ENCODE measurements at regions not wholly inside any gene's neighbourhood (a gene's known extent, or its start where the extent isn't known, plus 50 kb on each side); places are given as distances from the start of the nearest gene placed in this dataset.

GRCh38 chr6:94570581-94570980 lies 1006.8 kb upstream of the MANEA start:
- DNase-seq (ENCODE audit: low spot score) = no peak
- no peak overlapping the region for H3K4me2 ChIP-seq (ENCODE audit: low read depth, low read length)
- intact Hi-C loops (cut with micrococcal nuclease; ENCODE audit: unreplicated experiment) = no loop called here
- ChIA-PET POLR2A (no interaction called here), CTCF (ENCODE audit: low intra/inter-chr PET ratio, low total read pairs) (no interaction called here)
- no peak overlapping the region for H2AFZ ChIP-seq (ENCODE audit: low read length)
- no peaks in the 10 kb centered on the region for H3K9me3 ChIP-seq (ENCODE audit: low read length)
- H3K27ac ChIP-seq (ENCODE audit: extremely low read length, insufficient read depth, low read length) = no peak overlapping the region
- H3K36me3 ChIP-seq (replicated peaks in 1 of 2; ENCODE audit: control insufficient read depth in 1 of 2, insufficient read depth in 2 of 2, low read length in 2 of 2) = no peaks in the 10 kb centered on the region
- BruUV-seq (replicated peaks) = no TSS peak
- no peaks in the 10 kb centered on the region for H4K20me1 ChIP-seq (ENCODE audit: insufficient read depth, low read length)
- in situ Hi-C loops (cut with HindIII; ENCODE audit: extremely low pct_ligation_motif_present, low pct_unique_long_range_greater_than_20kb) = no loop called here
- WGBS (ENCODE audit: low lambda C conversion rate) = 4% methylated on average over 5 of the region's 5 CpGs
- ATAC-seq = no peak
- no peaks in the 10 kb centered on the region for H3K79me2 ChIP-seq (ENCODE audit: insufficient read depth, low read length)
- no peak overlapping the region for H3K9ac ChIP-seq (ENCODE audit: insufficient read depth, low read depth, low read length)
- H3K27me3 ChIP-seq (ENCODE audit: control insufficient read depth in 1 of 2, insufficient read depth in 2 of 2, low read length in 2 of 2) = no peaks in the 10 kb centered on the region
- no peak for TF ChIP-seq ZNF441 (CRISPR knock-in tag; IDR thresholded peaks at IDR 0.05; ENCODE audit: borderline replicate concordance)
- no peak for TF ChIP-seq ZEB1 (IDR thresholded peaks at IDR 0.05; ENCODE audit: insufficient replicate concordance, low read depth)
- TF ChIP-seq SMAD9 (CRISPR knock-in tag; IDR thresholded peaks at IDR 0.05) = no peak
- TF ChIP-seq, protein P1, sequence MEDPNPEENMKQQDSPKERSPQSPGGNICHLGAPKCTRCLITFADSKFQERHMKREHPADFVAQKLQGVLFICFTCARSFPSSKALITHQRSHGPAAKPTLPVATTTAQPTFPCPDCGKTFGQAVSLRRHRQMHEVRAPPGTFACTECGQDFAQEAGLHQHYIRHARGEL (CRISPR knock-in tag; IDR thresholded peaks at IDR 0.05) = no peak
- TF ChIP-seq NFE2L1 (CRISPR knock-in tag; IDR thresholded peaks at IDR 0.05; ENCODE audit: borderline replicate concordance) = no peak
- no peak for TF ChIP-seq LRRFIP1 (CRISPR knock-in tag; conservative IDR thresholded peaks at IDR 0.05)
- no peak for TF ChIP-seq THAP7 (CRISPR knock-in tag; IDR thresholded peaks at IDR 0.05)
- TF ChIP-seq KDM2A (CRISPR knock-in tag; IDR thresholded peaks at IDR 0.05; ENCODE audit: borderline replicate concordance, low read depth) = no peak
- TF ChIP-seq MXI1 (IDR thresholded peaks at IDR 0.05; ENCODE audit: borderline replicate concordance, low read depth, low read length) = no peak
- no peak for TF ChIP-seq RBFOX2 (IDR thresholded peaks at IDR 0.05; ENCODE audit: low read depth, low read length)
- TF ChIP-seq TGIF2 (CRISPR knock-in tag; IDR thresholded peaks at IDR 0.05) = no peak
- TF ChIP-seq HMG20A (CRISPR knock-in tag; IDR thresholded peaks at IDR 0.05; ENCODE audit: borderline replicate concordance) = no peak
- H3K4me3 ChIP-seq (replicated peaks in 1 of 3; ENCODE audit: insufficient read depth in 1 of 3, low read depth in 2 of 3, low read length in 3 of 3) = no peak overlapping the region
- FAIRE-seq = no peak
- no peaks in the 10 kb centered on the region for H3K4me1 ChIP-seq (ENCODE audit: insufficient read depth, low read length)

Data from HepG2 (cell line).